ENCODE measurements at regions not wholly inside any gene's neighbourhood (a gene's known extent, or its start where the extent isn't known, plus 50 kb on each side); places are given as distances from the start of the nearest gene placed in this dataset.

DNA sequence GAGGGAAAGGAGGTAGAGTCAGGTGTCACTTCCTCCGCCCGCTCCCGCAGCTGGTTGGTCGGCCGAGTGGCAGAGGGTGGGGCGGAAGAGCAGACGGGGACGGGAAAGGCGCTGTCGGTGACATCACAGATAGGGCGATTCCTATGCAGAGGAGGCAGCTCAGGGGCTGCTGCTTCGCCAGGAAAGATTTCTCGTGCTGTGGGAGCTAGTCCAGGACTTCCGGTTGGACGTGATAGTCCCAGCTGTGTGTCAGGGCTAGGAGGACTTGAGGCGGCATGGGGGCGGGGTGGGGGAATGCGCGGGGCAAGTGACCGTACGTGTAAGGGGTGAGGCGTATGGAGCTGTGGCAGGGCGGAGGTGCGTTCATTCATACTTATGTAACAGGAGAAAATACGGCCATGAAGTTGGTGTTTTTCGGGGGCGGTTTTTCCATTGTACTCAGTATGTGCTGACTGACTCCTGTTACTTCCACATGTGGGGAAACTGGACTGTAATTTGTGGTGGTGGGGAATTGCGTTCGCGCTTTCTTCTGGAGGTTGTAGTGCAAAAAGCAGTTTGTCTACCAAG lies 60.1 kb upstream of the NBPF8 start (continued):
- TF ChIP-seq VEZF1 (CRISPR knock-in tag; IDR thresholded peaks at IDR 0.05) = peak; percentile 37
- TF ChIP-seq, protein P1, sequence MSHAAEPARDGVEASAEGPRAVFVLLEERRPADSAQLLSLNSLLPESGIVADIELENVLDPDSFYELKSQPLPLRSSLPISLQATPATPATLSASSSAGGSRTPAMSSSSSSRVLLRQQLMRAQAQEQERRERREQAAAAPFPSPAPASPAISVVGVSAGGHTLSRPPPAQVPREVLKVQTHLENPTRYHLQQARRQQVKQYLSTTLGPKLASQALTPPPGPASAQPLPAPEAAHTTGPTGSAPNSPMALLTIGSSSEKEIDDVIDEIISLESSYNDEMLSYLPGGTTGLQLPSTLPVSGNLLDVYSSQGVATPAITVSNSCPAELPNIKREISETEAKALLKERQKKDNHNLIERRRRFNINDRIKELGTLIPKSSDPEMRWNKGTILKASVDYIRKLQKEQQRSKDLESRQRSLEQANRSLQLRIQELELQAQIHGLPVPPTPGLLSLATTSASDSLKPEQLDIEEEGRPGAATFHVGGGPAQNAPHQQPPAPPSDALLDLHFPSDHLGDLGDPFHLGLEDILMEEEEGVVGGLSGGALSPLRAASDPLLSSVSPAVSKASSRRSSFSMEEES (CRISPR knock-in tag; IDR thresholded peaks at IDR 0.05) = 0 out of 2 replicates have a peak, but pooled peaks have one; percentile 8
- peak; percentile 84 for TF ChIP-seq ATF4 (CRISPR knock-in tag; IDR thresholded peaks at IDR 0.05)
- peak in 1 of 2 experiments; percentile 63; a peak in 2 of 4 replicates for TF ChIP-seq MAZ (CRISPR knock-in tag; conservative IDR thresholded peaks at IDR 0.05 in 1 of 2, IDR thresholded peaks at IDR 0.05 in 1 of 2)
- peak; percentile 94 for TF ChIP-seq HEY1 (CRISPR knock-in tag; IDR thresholded peaks at IDR 0.05; ENCODE audit: borderline replicate concordance)
- TF ChIP-seq RHOXF2B (CRISPR knock-in tag; conservative IDR thresholded peaks at IDR 0.05) = peak; percentile 86; the same call in 1 of the 2 replicates
- TF ChIP-seq ZNF717 (CRISPR knock-in tag; IDR thresholded peaks at IDR 0.05) = peak; percentile 84; the same call in 1 of the 2 replicates
- TF ChIP-seq, protein P2, sequence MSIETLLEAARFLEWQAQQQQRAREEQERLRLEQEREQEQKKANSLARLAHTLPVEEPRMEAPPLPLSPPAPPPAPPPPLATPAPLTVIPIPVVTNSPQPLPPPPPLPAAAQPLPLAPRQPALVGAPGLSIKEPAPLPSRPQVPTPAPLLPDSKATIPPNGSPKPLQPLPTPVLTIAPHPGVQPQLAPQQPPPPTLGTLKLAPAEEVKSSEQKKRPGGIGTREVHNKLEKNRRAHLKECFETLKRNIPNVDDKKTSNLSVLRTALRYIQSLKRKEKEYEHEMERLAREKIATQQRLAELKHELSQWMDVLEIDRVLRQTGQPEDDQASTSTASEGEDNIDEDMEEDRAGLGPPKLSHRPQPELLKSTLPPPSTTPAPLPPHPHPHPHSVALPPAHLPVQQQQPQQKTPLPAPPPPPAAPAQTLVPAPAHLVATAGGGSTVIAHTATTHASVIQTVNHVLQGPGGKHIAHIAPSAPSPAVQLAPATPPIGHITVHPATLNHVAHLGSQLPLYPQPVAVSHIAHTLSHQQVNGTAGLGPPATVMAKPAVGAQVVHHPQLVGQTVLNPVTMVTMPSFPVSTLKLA (conservative IDR thresholded peaks at IDR 0.05) = peak; percentile 25 to 55; a peak in 2 of 4 replicates
- TF ChIP-seq, protein P3, sequence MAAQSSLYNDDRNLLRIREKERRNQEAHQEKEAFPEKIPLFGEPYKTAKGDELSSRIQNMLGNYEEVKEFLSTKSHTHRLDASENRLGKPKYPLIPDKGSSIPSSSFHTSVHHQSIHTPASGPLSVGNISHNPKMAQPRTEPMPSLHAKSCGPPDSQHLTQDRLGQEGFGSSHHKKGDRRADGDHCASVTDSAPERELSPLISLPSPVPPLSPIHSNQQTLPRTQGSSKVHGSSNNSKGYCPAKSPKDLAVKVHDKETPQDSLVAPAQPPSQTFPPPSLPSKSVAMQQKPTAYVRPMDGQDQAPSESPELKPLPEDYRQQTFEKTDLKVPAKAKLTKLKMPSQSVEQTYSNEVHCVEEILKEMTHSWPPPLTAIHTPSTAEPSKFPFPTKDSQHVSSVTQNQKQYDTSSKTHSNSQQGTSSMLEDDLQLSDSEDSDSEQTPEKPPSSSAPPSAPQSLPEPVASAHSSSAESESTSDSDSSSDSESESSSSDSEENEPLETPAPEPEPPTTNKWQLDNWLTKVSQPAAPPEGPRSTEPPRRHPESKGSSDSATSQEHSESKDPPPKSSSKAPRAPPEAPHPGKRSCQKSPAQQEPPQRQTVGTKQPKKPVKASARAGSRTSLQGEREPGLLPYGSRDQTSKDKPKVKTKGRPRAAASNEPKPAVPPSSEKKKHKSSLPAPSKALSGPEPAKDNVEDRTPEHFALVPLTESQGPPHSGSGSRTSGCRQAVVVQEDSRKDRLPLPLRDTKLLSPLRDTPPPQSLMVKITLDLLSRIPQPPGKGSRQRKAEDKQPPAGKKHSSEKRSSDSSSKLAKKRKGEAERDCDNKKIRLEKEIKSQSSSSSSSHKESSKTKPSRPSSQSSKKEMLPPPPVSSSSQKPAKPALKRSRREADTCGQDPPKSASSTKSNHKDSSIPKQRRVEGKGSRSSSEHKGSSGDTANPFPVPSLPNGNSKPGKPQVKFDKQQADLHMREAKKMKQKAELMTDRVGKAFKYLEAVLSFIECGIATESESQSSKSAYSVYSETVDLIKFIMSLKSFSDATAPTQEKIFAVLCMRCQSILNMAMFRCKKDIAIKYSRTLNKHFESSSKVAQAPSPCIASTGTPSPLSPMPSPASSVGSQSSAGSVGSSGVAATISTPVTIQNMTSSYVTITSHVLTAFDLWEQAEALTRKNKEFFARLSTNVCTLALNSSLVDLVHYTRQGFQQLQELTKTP (IDR thresholded peaks at IDR 0.05; ENCODE audit: low read depth in 1 of 2, partially characterized antibody in 2 of 2) = peak; percentile 34 to 88
- peak in 1 of 3 experiments; percentile 42 for TF ChIP-seq YY1 (IDR thresholded peaks at IDR 0.05; ENCODE audit: borderline replicate concordance in 1 of 3, control insufficient read depth in 1 of 3, extremely low read depth in 1 of 3, insufficient read depth in 3 of 3, insufficient read length in 1 of 3, insufficient replicate concordance in 2 of 3, low read depth in 1 of 3, low read length in 2 of 3)
- TF ChIP-seq ELF2 (CRISPR knock-in tag; IDR thresholded peaks at IDR 0.05) = 0 out of 2 replicates have a peak, but pooled peaks have one; percentile 37
- peak; percentile 98 for TF ChIP-seq ZC3H8 (IDR thresholded peaks at IDR 0.05)
- TF ChIP-seq ZNF436 (CRISPR knock-in tag; IDR thresholded peaks at IDR 0.05) = peak; percentile 86
- peak in 1 of 2 experiments; percentile 75; a peak in 2 of 4 replicates for TF ChIP-seq SIN3A (IDR thresholded peaks at IDR 0.05; ENCODE audit: borderline replicate concordance in 2 of 2, control insufficient read depth in 1 of 2, low read depth in 2 of 2, low read length in 2 of 2)

All from K562 (cell line).